Neural progenitor cell (in vitro differentiated cells): ENCODE measurements at regions not wholly inside any gene's neighbourhood (a gene's known extent, or its start where the extent isn't known, plus 50 kb on each side); places are given as distances from the start of the nearest gene placed in this dataset.

Experiments used
- EZH2 ChIP-seq: fragments of 200-600 bp; sonication (generic); IDR thresholded peaks from 2 replicates; pipeline ENCODE4 v1.6.1; 2017; ENCODE audit warnings: antibody characterized with exemption, mild to moderate bottlenecking, moderate library complexity
- TF ChIP-seq, protein P1 (sequence below): fragments of 200-600 bp; sonication (generic); IDR thresholded peaks from 2 replicates; pipeline ENCODE4 v1.5.1; 2017; ENCODE audit warnings: antibody characterized with exemption, mild to moderate bottlenecking

DNA sequence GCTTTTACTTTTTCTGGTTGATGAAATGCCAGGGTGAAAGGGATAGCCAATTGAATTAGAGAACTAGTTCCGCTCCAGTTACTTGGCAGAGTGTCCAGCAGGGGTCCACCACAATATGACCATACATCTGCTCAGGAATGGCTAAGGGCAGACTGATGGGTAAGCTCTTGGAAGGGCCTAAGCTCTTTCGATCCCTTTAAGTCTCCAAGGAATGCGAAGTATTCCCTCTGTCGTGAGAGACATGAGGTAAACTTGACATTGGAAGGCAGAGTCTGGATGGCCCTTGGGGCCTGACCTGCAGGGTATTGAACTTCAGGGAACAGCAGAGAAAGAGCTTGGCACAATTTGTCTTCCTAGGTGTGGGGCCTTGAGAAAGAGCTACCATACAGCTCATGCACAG is 805.8 kb downstream of the PLOD2 start:
- TF ChIP-seq, protein P1, sequence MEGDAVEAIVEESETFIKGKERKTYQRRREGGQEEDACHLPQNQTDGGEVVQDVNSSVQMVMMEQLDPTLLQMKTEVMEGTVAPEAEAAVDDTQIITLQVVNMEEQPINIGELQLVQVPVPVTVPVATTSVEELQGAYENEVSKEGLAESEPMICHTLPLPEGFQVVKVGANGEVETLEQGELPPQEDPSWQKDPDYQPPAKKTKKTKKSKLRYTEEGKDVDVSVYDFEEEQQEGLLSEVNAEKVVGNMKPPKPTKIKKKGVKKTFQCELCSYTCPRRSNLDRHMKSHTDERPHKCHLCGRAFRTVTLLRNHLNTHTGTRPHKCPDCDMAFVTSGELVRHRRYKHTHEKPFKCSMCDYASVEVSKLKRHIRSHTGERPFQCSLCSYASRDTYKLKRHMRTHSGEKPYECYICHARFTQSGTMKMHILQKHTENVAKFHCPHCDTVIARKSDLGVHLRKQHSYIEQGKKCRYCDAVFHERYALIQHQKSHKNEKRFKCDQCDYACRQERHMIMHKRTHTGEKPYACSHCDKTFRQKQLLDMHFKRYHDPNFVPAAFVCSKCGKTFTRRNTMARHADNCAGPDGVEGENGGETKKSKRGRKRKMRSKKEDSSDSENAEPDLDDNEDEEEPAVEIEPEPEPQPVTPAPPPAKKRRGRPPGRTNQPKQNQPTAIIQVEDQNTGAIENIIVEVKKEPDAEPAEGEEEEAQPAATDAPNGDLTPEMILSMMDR, result peak; percentile 13
- TF ChIP-seq EZH2, result no peak
